HEK293 (cell line): ENCODE measurements at regions not wholly inside any gene's neighbourhood (a gene's known extent, or its start where the extent isn't known, plus 50 kb on each side); places are given as distances from the start of the nearest gene placed in this dataset.

Experiments
- CTCF ChIA-PET: fragments of 350-600 bp; formaldehyde crosslinking; extraction: SDS; loops from one replicate; lab custom pipeline; 2021; ENCODE audit warnings: antibody characterized with exemption; lab: Yijun Ruan, JAX
- POLR2A ChIA-PET: fragments of 300-600 bp; formaldehyde crosslinking; extraction: SDS; loops from one replicate; lab custom pipeline; 2020; ENCODE audit warnings: antibody characterized with exemption, inconsistent platforms; lab: Yijun Ruan, JAX
- H3K27ac ChIP-seq: fragments of 200-500 bp; sonication (Bioruptor generic); 2 replicates; pipeline ENCODE4 v1.5.1; 2014; ENCODE audit warnings: low read depth, low read length, control low read depth, inconsistent platforms; ENCODE audit errors: extremely low read depth
- H3K36me3 ChIP-seq, 2 experiments: fragments of 200-500 bp in 1 of 2; sonication (Bioruptor generic) in 1 of 2; 1 replicate in 1 of 2; 2 replicates in 1 of 2; pipeline ENCODE4 v1.5.1; 2014 to 2017; ENCODE audit warnings: inconsistent platforms in 2 of 2, low read length in 2 of 2; ENCODE audit not compliant: control insufficient read depth in 2 of 2, insufficient read depth in 1 of 2
- H3K4me1 ChIP-seq: fragments of 200-500 bp; sonication (Bioruptor generic); 2 replicates; pipeline ENCODE4 v1.5.1; 2014; ENCODE audit warnings: mild to moderate bottlenecking, low read length, inconsistent platforms; ENCODE audit not compliant: control insufficient read depth, insufficient read depth
- H3K4me3 ChIP-seq: 2 replicates; pipeline ENCODE4 v1.5.1; 2011; ENCODE audit warnings: low read depth, mild to moderate bottlenecking, control low read depth, low read length, moderate library complexity
- H3K9me3 ChIP-seq: fragments of 200-500 bp; sonication (Bioruptor generic); 2 replicates; pipeline ENCODE4 v1.5.1; 2014; ENCODE audit warnings: low read depth, low read length, inconsistent platforms; ENCODE audit not compliant: control insufficient read depth, insufficient read depth
- GLI4 ChIP-seq: fragments of 450-650 bp; formaldehyde crosslinking; IDR thresholded peaks from 2 replicates; pipeline ENCODE4 v1.5.1; 2016; ENCODE audit warnings: missing biosample characterization, missing genetic modification characterization
- INSM2 ChIP-seq: fragments of 450-650 bp; formaldehyde crosslinking; IDR thresholded peaks from 2 replicates; pipeline ENCODE4 v1.5.1; 2016; ENCODE audit warnings: missing biosample characterization, missing genetic modification characterization
- KLF9 ChIP-seq: fragments of 450-650 bp; formaldehyde crosslinking; IDR thresholded peaks from 2 replicates; pipeline ENCODE4 v1.5.1; 2016; ENCODE audit warnings: missing biosample characterization, missing genetic modification characterization, low read depth
- PBX3 ChIP-seq: sonication (generic); formaldehyde crosslinking; IDR thresholded peaks from 2 replicates; pipeline ENCODE4 v1.8.1; 2022; ENCODE audit warnings: mild to moderate bottlenecking, moderate library complexity, missing genetic modification reagents
- ZBTB26 ChIP-seq: fragments of 450-650 bp; formaldehyde crosslinking; optimal IDR thresholded peaks from 2 replicates; pipeline ENCODE3; 2016; ENCODE audit warnings: missing biosample characterization, mild to moderate bottlenecking, missing genetic modification characterization
- ZBTB6 ChIP-seq: fragments of 450-650 bp; formaldehyde crosslinking; IDR thresholded peaks from 2 replicates; pipeline ENCODE4 v1.5.1; 2017; ENCODE audit warnings: missing biosample characterization, missing genetic modification characterization
- ZFP37 ChIP-seq: fragments of 450-650 bp; formaldehyde crosslinking; IDR thresholded peaks from 2 replicates; pipeline ENCODE4 v1.5.1; 2016; ENCODE audit warnings: missing biosample characterization, missing genetic modification characterization
- ZNF133 ChIP-seq: fragments of 450-650 bp; formaldehyde crosslinking; IDR thresholded peaks from 2 replicates; pipeline ENCODE4 v1.5.1; 2016; ENCODE audit warnings: missing biosample characterization, missing genetic modification characterization
- ZNF239 ChIP-seq: fragments of 450-650 bp; formaldehyde crosslinking; IDR thresholded peaks from 2 replicates; pipeline ENCODE4 v1.5.1; 2016; ENCODE audit warnings: missing biosample characterization, missing genetic modification characterization
- ZNF292 ChIP-seq: fragments of 450-650 bp; formaldehyde crosslinking; IDR thresholded peaks from 2 replicates; pipeline ENCODE4 v1.5.1; 2016; ENCODE audit warnings: low read depth, missing biosample characterization, missing genetic modification characterization, borderline replicate concordance
- ZNF514 ChIP-seq: fragments of 450-650 bp; formaldehyde crosslinking; IDR thresholded peaks from 2 replicates; pipeline ENCODE4 v1.5.1; 2016; ENCODE audit warnings: missing biosample characterization, missing genetic modification characterization
- ZNF530 ChIP-seq: fragments of 450-650 bp; formaldehyde crosslinking; IDR thresholded peaks from 2 replicates; pipeline ENCODE4 v1.5.1; 2016; ENCODE audit warnings: low read depth, missing biosample characterization, missing genetic modification characterization
- ZNF624 ChIP-seq: fragments of 450-650 bp; formaldehyde crosslinking; IDR thresholded peaks from 2 replicates; pipeline ENCODE4 v1.5.1; 2017; ENCODE audit warnings: missing biosample characterization, missing genetic modification characterization
- ZNF660 ChIP-seq: fragments of 450-650 bp; IDR thresholded peaks from 2 replicates; pipeline ENCODE4 v1.5.1; 2018; ENCODE audit warnings: missing biosample characterization, mild to moderate bottlenecking, missing genetic modification characterization
- ZNF768 ChIP-seq: fragments of 450-650 bp; formaldehyde crosslinking; IDR thresholded peaks from 2 replicates; pipeline ENCODE4 v1.5.1; 2018; ENCODE audit warnings: missing biosample characterization, mild to moderate bottlenecking, missing genetic modification characterization
- ZNF830 ChIP-seq: fragments of 450-650 bp; IDR thresholded peaks from 2 replicates; pipeline ENCODE4 v1.5.0; 2018; ENCODE audit warnings: missing biosample characterization, missing genetic modification characterization, low read depth, mild to moderate bottlenecking, moderate library complexity
- TF ChIP-seq, protein P1 (sequence below): fragments of 450-650 bp; formaldehyde crosslinking; IDR thresholded peaks from 2 replicates; pipeline ENCODE4 v1.5.1; 2016; ENCODE audit warnings: missing biosample characterization, missing genetic modification characterization

DNA sequence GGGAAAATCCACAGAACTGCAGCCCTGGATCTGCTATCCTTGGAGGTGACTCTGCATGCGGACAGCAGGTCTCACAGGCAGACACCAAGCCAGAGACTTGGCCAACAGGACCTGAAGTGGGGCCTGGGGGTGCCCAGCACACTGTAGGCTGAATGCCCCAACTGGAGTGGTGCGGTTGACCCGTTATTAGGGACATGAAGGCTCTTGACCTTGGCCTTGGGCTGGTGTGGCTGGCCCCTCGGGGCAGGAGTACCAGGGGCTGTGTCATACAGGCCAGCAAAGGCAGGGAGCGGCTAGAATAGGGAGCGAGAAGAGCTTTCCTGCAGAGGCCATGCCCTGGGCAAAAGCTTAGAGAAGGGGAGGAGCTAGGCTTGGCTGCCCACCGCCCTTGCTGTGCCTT lies 153.2 kb upstream of the MVB12B start:
- H3K36me3 ChIP-seq = no peaks in the 10 kb centered on the region
- H3K4me1 ChIP-seq = no peaks in the 10 kb centered on the region
- POLR2A ChIA-PET = no interaction called here
- CTCF ChIA-PET = no interaction called here
- no peak for TF ChIP-seq ZNF768 (tag by site-specific recombination)
- no peak for TF ChIP-seq ZNF292 (tag by site-specific recombination)
- no peak for TF ChIP-seq ZNF239
- no peak for TF ChIP-seq ZNF830 (tag by site-specific recombination)
- H3K27ac ChIP-seq = no peak overlapping the region
- no peaks in the 10 kb centered on the region for H3K9me3 ChIP-seq
- H3K4me3 ChIP-seq = no peak overlapping the region

- CTCF ChIA-PET = no interaction called here
- Histone ChIP-seq H3K27ac (no peak overlapping the region), H3K9me3 (no peaks in the 10 kb centered on the region), H3K4me3 (no peak overlapping the region), H3K36me3 (no peaks in the 10 kb centered on the region), H3K4me1 (no peaks in the 10 kb centered on the region)
- TF ChIP-seq ZNF530 (tag by site-specific recombination) (no peak), ZFP37 (tag by site-specific recombination) (no peak), INSM2 (no peak), ZNF239 (no peak), ZNF514 (tag by site-specific recombination) (no peak), GLI4 (tag by site-specific recombination) (no peak), ZNF133 (tag by site-specific recombination) (no peak), ZNF624 (tag by site-specific recombination) (no peak), PBX3 (no peak), ZBTB6 (tag by site-specific recombination) (no peak), ZBTB26 (tag by site-specific recombination) (no peak), KLF9 (tag by site-specific recombination) (no peak), ZNF660 (tag by site-specific recombination) (no peak)
- TF ChIP-seq, protein P1, sequence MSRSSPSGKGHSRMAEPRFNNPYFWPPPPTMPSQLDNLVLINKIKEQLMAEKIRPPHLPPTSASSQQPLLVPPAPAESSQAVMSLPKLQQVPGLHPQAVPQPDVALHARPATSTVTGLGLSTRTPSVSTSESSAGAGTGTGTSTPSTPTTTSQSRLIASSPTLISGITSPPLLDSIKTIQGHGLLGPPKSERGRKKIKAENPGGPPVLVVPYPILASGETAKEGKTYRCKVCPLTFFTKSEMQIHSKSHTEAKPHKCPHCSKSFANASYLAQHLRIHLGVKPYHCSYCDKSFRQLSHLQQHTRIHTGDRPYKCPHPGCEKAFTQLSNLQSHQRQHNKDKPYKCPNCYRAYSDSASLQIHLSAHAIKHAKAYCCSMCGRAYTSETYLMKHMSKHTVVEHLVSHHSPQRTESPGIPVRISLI = no peak
- TF ChIP-seq, all 188 proteins: peak for 0
- POLR2A ChIA-PET = no interaction called here
These were observed 152.7 kb upstream of the MVB12B start for GRCh38 chr9:126173929-126174328.
